Neural progenitor cell (in vitro differentiated cells): ENCODE measurements at regions not wholly inside any gene's neighbourhood (a gene's known extent, or its start where the extent isn't known, plus 50 kb on each side); places are given as distances from the start of the nearest gene placed in this dataset.
"Not testable (repeated sequence)": the region's sequence is repeated elsewhere in the genome, so short reads cannot be mapped to it uniquely, and the experiment has no call there.

Experiments
- DNase-seq: peaks from one replicate; pipeline ENCODE4 v3.0.0-alpha.2; 2016; ENCODE audit warnings: low spot score
- H2AFZ ChIP-seq: fragments of 200-600 bp; sonication (generic); replicated peaks from 2 replicates; pipeline ENCODE4 v1.6.1; 2016; ENCODE audit warnings: antibody characterized with exemption
- H3F3A ChIP-seq: fragments of 200-600 bp; sonication (generic); 2 replicates; pipeline ENCODE4 v1.6.1; 2016; ENCODE audit warnings: antibody characterized with exemption, low read depth
- H3K27ac ChIP-seq: fragments of 200-600 bp; sonication (generic); 2 replicates; pipeline ENCODE4 v1.5.1; 2016; ENCODE audit warnings: mild to moderate bottlenecking
- H3K27me3 ChIP-seq: fragments of 200-600 bp; sonication (generic); 2 replicates; pipeline ENCODE4 v1.6.1; 2016; ENCODE audit warnings: mild to moderate bottlenecking, moderate library complexity
- H3K36me3 ChIP-seq: fragments of 200-600 bp; sonication (generic); 2 replicates; pipeline ENCODE4 v1.5.1; 2016
- H3K4me1 ChIP-seq: fragments of 200-600 bp; sonication (generic); 2 replicates; pipeline ENCODE4 v1.6.1; 2016; ENCODE audit warnings: mixed run types
- H3K4me2 ChIP-seq: fragments of 200-600 bp; sonication (generic); 2 replicates; pipeline ENCODE4 v1.6.1; 2016
- H3K4me3 ChIP-seq: fragments of 200-600 bp; sonication (generic); 2 replicates; pipeline ENCODE4 v1.5.1; 2016
- H3K79me2 ChIP-seq: fragments of 200-600 bp; sonication (generic); 2 replicates; pipeline ENCODE4 v1.6.1; 2016; ENCODE audit warnings: low read depth
- H3K9ac ChIP-seq: fragments of 200-600 bp; sonication (generic); 2 replicates; pipeline ENCODE4 v1.6.1; 2016
- H3K9me3 ChIP-seq: fragments of 200-600 bp; sonication (generic); 2 replicates; pipeline ENCODE4 v1.5.1; 2016; ENCODE audit warnings: low read depth
- H4K20me1 ChIP-seq: fragments of 200-600 bp; sonication (generic); 2 replicates; pipeline ENCODE4 v1.6.1; 2016; ENCODE audit warnings: low read depth
- H3K27ac Mint-ChIP-seq: 3 replicates; pipeline ENCODE4 v1.8.0; 2021; ENCODE audit warnings: mixed read lengths
- H3K27me3 Mint-ChIP-seq: 2 replicates; pipeline ENCODE4 v1.8.0; 2022; ENCODE audit warnings: low read depth, mild to moderate bottlenecking, inconsistent platforms, moderate library complexity, mixed read lengths; ENCODE audit not compliant: insufficient read depth
- H3K36me3 Mint-ChIP-seq: 3 replicates; pipeline ENCODE4 v1.8.0; 2021; ENCODE audit warnings: mixed read lengths
- H3K4me1 Mint-ChIP-seq: 3 replicates; pipeline ENCODE4 v1.8.0; 2021; ENCODE audit warnings: mixed read lengths
- H3K4me3 Mint-ChIP-seq: 3 replicates; pipeline ENCODE4 v1.8.0; 2021; ENCODE audit warnings: mild to moderate bottlenecking, moderate library complexity, mixed read lengths
- H3K9me3 Mint-ChIP-seq: 3 replicates; pipeline ENCODE4 v1.8.0; 2020; ENCODE audit warnings: mixed read lengths
- CTCF ChIP-seq: fragments of 200-600 bp; sonication (generic); IDR thresholded peaks from 2 replicates; pipeline ENCODE4 v1.5.1; 2017; ENCODE audit warnings: antibody characterized with exemption, mild to moderate bottlenecking
- EZH2 ChIP-seq: fragments of 200-600 bp; sonication (generic); IDR thresholded peaks from 2 replicates; pipeline ENCODE4 v1.6.1; 2017; ENCODE audit warnings: antibody characterized with exemption, mild to moderate bottlenecking, moderate library complexity
- EZH2phosphoT487 ChIP-seq: fragments of 200-600 bp; sonication (generic); IDR thresholded peaks from 2 replicates; pipeline ENCODE4 v1.6.1; 2017; ENCODE audit warnings: antibody characterized with exemption

- Mint-ChIP-seq H3K9me3 (no peaks in the 10 kb centered on the region), H3K4me3 (no peak overlapping the region), H3K27ac (no peak overlapping the region), H3K27me3 (peaks cover 2% of the 10 kb centered on the region), H3K36me3 (no peaks in the 10 kb centered on the region), H3K4me1 (no peaks in the 10 kb centered on the region)
- Histone ChIP-seq H3K4me1 (no peaks in the 10 kb centered on the region), H4K20me1 (no peaks in the 10 kb centered on the region), H3K4me3 (no peak overlapping the region), H3K79me2 (no peaks in the 10 kb centered on the region), H3K27me3 (no peaks in the 10 kb centered on the region), H3K4me2 (no peak overlapping the region), H3K27ac (no peak overlapping the region), H3F3A (no peaks in the 10 kb centered on the region), H2AFZ (no peak overlapping the region), H3K36me3 (no peaks in the 10 kb centered on the region), H3K9me3 (no peaks in the 10 kb centered on the region), H3K9ac (no peak overlapping the region)
- TF ChIP-seq EZH2 (no peak), CTCF (no peak), EZH2phosphoT487 (no peak)
- DNase-seq: no peak
These were observed 172.7 kb upstream of the MARCKS start for GRCh38 chr6:113684382-113684901.

GRCh38 chr6:113686049-113686448 is 171.1 kb upstream of the MARCKS start:
- H2AFZ ChIP-seq: no peak overlapping the region
- H3K9ac ChIP-seq: no peak overlapping the region
- Mint-ChIP-seq H3K36me3 (no peaks in the 10 kb centered on the region), H3K27me3 (peaks cover 2% of the 10 kb centered on the region), H3K4me3 (no peak overlapping the region), H3K27ac (no peak overlapping the region), H3K4me1 (no peaks in the 10 kb centered on the region), H3K9me3 (no peaks in the 10 kb centered on the region)
- H3K36me3 ChIP-seq: no peaks in the 10 kb centered on the region
- no peaks in the 10 kb centered on the region for H3K4me1 ChIP-seq
- H3K27ac ChIP-seq: no peak overlapping the region
- no peaks in the 10 kb centered on the region for H3K9me3 ChIP-seq
- no peaks in the 10 kb centered on the region for H3K27me3 ChIP-seq
- DNase-seq: no peak
- H4K20me1 ChIP-seq: no peaks in the 10 kb centered on the region
- no peak for TF ChIP-seq CTCF
- no peak for TF ChIP-seq EZH2phosphoT487
- no peak for TF ChIP-seq EZH2
- no peak overlapping the region for H3K4me3 ChIP-seq
- no peaks in the 10 kb centered on the region for H3K79me2 ChIP-seq
- no peaks in the 10 kb centered on the region for H3F3A ChIP-seq
- no peak overlapping the region for H3K4me2 ChIP-seq

- H3K4me3 Mint-ChIP-seq, H3K4me1 ChIP-seq, H4K20me1 ChIP-seq, H3F3A ChIP-seq, H3K9me3 Mint-ChIP-seq, H3K27ac ChIP-seq, H3K9ac ChIP-seq, H3K4me2 ChIP-seq, H3K27ac Mint-ChIP-seq, H3K4me3 ChIP-seq, DNase-seq, H3K27me3 Mint-ChIP-seq, H2AFZ ChIP-seq, H3K27me3 ChIP-seq, H3K9me3 ChIP-seq, H3K4me1 Mint-ChIP-seq, H3K36me3 Mint-ChIP-seq, H3K36me3 ChIP-seq, H3K79me2 ChIP-seq: not testable (repeated sequence)
These were observed 167.5 kb upstream of the MARCKS start for GRCh38 chr6:113689620-113690019.

GRCh38 chr6:113690281-113691259 is 166.6 kb upstream of the MARCKS start:
- TF ChIP-seq EZH2phosphoT487 (no peak), EZH2 (no peak), CTCF (no peak)
- H3K9ac ChIP-seq: no peak overlapping the region
- Mint-ChIP-seq H3K36me3 (no peaks in the 10 kb centered on the region), H3K4me1 (no peaks in the 10 kb centered on the region), H3K27me3 (peaks cover 2% of the 10 kb centered on the region), H3K27ac (no peak overlapping the region), H3K4me3 (no peak overlapping the region), H3K9me3 (no peaks in the 10 kb centered on the region)
- H3K9me3 ChIP-seq: no peaks in the 10 kb centered on the region
- H3K4me2 ChIP-seq: no peak overlapping the region
- no peaks in the 10 kb centered on the region for H3K4me1 ChIP-seq
- H3K79me2 ChIP-seq: no peaks in the 10 kb centered on the region
- H3K36me3 ChIP-seq: no peaks in the 10 kb centered on the region
- H3K27me3 ChIP-seq: no peaks in the 10 kb centered on the region
- H3F3A ChIP-seq: no peaks in the 10 kb centered on the region
- H2AFZ ChIP-seq: no peak overlapping the region
- H3K27ac ChIP-seq: no peak overlapping the region
- H3K4me3 ChIP-seq: no peak overlapping the region
- H4K20me1 ChIP-seq: no peaks in the 10 kb centered on the region
- no peak for DNase-seq
